HepG2 (cell line): ENCODE measurements at regions not wholly inside any gene's neighbourhood (a gene's known extent, or its start where the extent isn't known, plus 50 kb on each side); places are given as distances from the start of the nearest gene placed in this dataset.
A peak's percentile ranks its signal among the peaks of the same experiment; 100 is the strongest.

Source experiments
- AHR ChIP-seq: IDR thresholded peaks from 2 replicates; pipeline ENCODE4 v1.6.1; 2018; ENCODE audit warnings: missing genetic modification reagents, missing compliant biosample characterization
- CREM ChIP-seq, 2 experiments: sonication (generic) in 1 of 2; formaldehyde crosslinking in 1 of 2; IDR thresholded peaks; 2 replicates each; pipeline versions ENCODE4 v1.4.0 to v1.6.1; 2016 to 2020; ENCODE audit warnings: antibody characterized with exemption in 1 of 2, mild to moderate bottlenecking in 1 of 2, missing genetic modification reagents in 1 of 2
- ELF3 ChIP-seq: IDR thresholded peaks from 2 replicates; pipeline ENCODE4 v1.6.1; 2016; ENCODE audit warnings: missing genetic modification reagents, missing compliant biosample characterization
- FOSL2 ChIP-seq: sonication (generic); formaldehyde crosslinking; IDR thresholded peaks from 2 replicates; pipeline ENCODE4 v1.4.0; 2020; ENCODE audit warnings: missing genetic modification reagents
- FOXA3 ChIP-seq: IDR thresholded peaks from 2 replicates; pipeline ENCODE4 v1.6.1; 2016; ENCODE audit warnings: missing genetic modification reagents, missing compliant biosample characterization
- GATAD2A ChIP-seq: IDR thresholded peaks from 2 replicates; pipeline ENCODE4 v1.6.1; 2016
- HNRNPH1 ChIP-seq: fragments of 200-400 bp; formaldehyde crosslinking; optimal IDR thresholded peaks from 2 replicates; pipeline ENCODE3; 2017; ENCODE audit warnings: mild to moderate bottlenecking, low read depth, low read length
- MED1 ChIP-seq: sonication (generic); formaldehyde crosslinking; IDR thresholded peaks from 2 replicates; pipeline ENCODE4 v1.4.0; 2020; ENCODE audit warnings: missing genetic modification reagents
- MEIS2 ChIP-seq: sonication (generic); formaldehyde crosslinking; IDR thresholded peaks from 2 replicates; pipeline ENCODE4 v1.9.0; 2021; ENCODE audit warnings: mild to moderate bottlenecking, missing genetic modification reagents
- SALL1 ChIP-seq: sonication (generic); formaldehyde crosslinking; IDR thresholded peaks from 2 replicates; pipeline ENCODE4 v1.8.0; 2022; ENCODE audit warnings: mild to moderate bottlenecking, missing genetic modification reagents
- SAP130 ChIP-seq: IDR thresholded peaks from 2 replicates; pipeline ENCODE4 v1.6.1; 2016; ENCODE audit warnings: low read depth
- SCMH1 ChIP-seq: sonication (generic); formaldehyde crosslinking; IDR thresholded peaks from 2 replicates; pipeline ENCODE4 v1.9.0; 2021; ENCODE audit warnings: missing genetic modification reagents, mild to moderate bottlenecking, borderline replicate concordance
- SMC3 ChIP-seq: IDR thresholded peaks from 2 replicates; pipeline ENCODE4 v1.6.1; 2011; ENCODE audit warnings: low read length, improper control_type of control experiment
- SNRNP70 ChIP-seq: fragments of 200-400 bp; formaldehyde crosslinking; IDR thresholded peaks from 2 replicates; pipeline ENCODE4 v1.6.1; 2017; ENCODE audit warnings: mild to moderate bottlenecking, low read depth, low read length, moderate library complexity
- TCF12 ChIP-seq, 2 experiments: fragments of 450-650 bp in 1 of 2; sonication (generic) in 1 of 2; formaldehyde crosslinking in 1 of 2; IDR thresholded peaks; 2 replicates each; pipeline versions ENCODE4 v1.6.1 to v1.8.0; 2017 to 2022; ENCODE audit warnings: antibody characterized with exemption in 1 of 2, mild to moderate bottlenecking in 1 of 2, missing genetic modification reagents in 1 of 2, moderate library complexity in 1 of 2
- THAP11 ChIP-seq: IDR thresholded peaks from 2 replicates; pipeline ENCODE4 v1.6.1; 2016; ENCODE audit warnings: missing biosample characterization, missing genetic modification reagents
- ZBTB21 ChIP-seq: sonication (generic); formaldehyde crosslinking; IDR thresholded peaks from 2 replicates; pipeline ENCODE4 v1.4.0; 2020; ENCODE audit warnings: missing genetic modification reagents
- ZNF121 ChIP-seq: sonication (generic); formaldehyde crosslinking; IDR thresholded peaks from 2 replicates; pipeline ENCODE4 v1.5.0; 2020; ENCODE audit warnings: mild to moderate bottlenecking, missing genetic modification reagents
- ZNF234 ChIP-seq: sonication (generic); formaldehyde crosslinking; conservative IDR thresholded peaks from 2 replicates; pipeline ENCODE4 v1.5.1; 2020; ENCODE audit warnings: mild to moderate bottlenecking, missing genetic modification reagents
- ZNF30 ChIP-seq: sonication (generic); formaldehyde crosslinking; IDR thresholded peaks from 2 replicates; pipeline ENCODE4 v1.5.0; 2020; ENCODE audit warnings: mild to moderate bottlenecking, missing genetic modification reagents
- ZNF354B ChIP-seq: sonication (generic); formaldehyde crosslinking; IDR thresholded peaks from 2 replicates; pipeline ENCODE4 v1.8.0; 2022; ENCODE audit warnings: mild to moderate bottlenecking, missing genetic modification reagents
- ZNF543 ChIP-seq: sonication (generic); formaldehyde crosslinking; IDR thresholded peaks from 2 replicates; pipeline ENCODE4 v1.4.0; 2020; ENCODE audit warnings: mild to moderate bottlenecking, missing genetic modification reagents
- ZNF546 ChIP-seq: sonication (generic); formaldehyde crosslinking; conservative IDR thresholded peaks from 2 replicates; pipeline ENCODE4 v1.8.1; 2023; ENCODE audit warnings: mild to moderate bottlenecking, missing genetic modification reagents
- ZNF768 ChIP-seq: sonication (generic); formaldehyde crosslinking; IDR thresholded peaks from 2 replicates; pipeline ENCODE4 v1.4.0; 2020; ENCODE audit warnings: missing genetic modification reagents
- TF ChIP-seq, protein P1 (sequence below): sonication (generic); formaldehyde crosslinking; IDR thresholded peaks from 2 replicates; pipeline ENCODE4 v1.5.0; 2020; ENCODE audit warnings: mild to moderate bottlenecking, missing genetic modification reagents
- TF ChIP-seq, protein P2 (sequence below): IDR thresholded peaks from 2 replicates; pipeline ENCODE4 v1.6.1; 2016; ENCODE audit warnings: missing compliant biosample characterization, missing genetic modification reagents, borderline replicate concordance
- TF ChIP-seq, protein P3 (sequence below): sonication (generic); formaldehyde crosslinking; IDR thresholded peaks from 2 replicates; pipeline ENCODE4 v1.5.0; 2020; ENCODE audit warnings: mild to moderate bottlenecking, missing genetic modification reagents, moderate library complexity
- TF ChIP-seq, protein P4 (sequence below): sonication (generic); formaldehyde crosslinking; IDR thresholded peaks from 2 replicates; pipeline ENCODE4 v1.8.1; 2023; ENCODE audit warnings: missing genetic modification reagents, mild to moderate bottlenecking, borderline replicate concordance

DNA sequence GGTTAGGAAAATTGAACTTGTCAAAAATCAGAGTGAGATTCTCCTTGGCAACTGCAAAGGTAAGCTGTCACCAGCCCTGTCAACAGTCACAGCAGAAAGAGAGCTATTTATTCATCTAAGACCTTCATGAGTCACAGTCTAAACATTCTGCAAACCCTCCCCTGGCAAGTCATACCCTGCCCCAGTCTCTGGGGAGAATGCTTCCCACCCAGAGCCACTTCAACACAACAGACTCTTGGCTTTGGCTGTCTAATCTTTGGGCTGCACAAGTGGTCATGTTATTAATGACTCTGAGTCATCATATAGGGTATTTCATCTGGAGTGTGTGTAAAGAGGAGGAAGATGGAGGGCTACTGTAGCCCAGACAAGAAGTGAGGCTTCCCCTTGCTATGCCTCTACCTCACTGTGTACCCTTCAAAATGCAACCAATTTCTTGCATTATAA is 153.4 kb downstream of the CCDC34 start (continued):
- TF ChIP-seq, protein P1, sequence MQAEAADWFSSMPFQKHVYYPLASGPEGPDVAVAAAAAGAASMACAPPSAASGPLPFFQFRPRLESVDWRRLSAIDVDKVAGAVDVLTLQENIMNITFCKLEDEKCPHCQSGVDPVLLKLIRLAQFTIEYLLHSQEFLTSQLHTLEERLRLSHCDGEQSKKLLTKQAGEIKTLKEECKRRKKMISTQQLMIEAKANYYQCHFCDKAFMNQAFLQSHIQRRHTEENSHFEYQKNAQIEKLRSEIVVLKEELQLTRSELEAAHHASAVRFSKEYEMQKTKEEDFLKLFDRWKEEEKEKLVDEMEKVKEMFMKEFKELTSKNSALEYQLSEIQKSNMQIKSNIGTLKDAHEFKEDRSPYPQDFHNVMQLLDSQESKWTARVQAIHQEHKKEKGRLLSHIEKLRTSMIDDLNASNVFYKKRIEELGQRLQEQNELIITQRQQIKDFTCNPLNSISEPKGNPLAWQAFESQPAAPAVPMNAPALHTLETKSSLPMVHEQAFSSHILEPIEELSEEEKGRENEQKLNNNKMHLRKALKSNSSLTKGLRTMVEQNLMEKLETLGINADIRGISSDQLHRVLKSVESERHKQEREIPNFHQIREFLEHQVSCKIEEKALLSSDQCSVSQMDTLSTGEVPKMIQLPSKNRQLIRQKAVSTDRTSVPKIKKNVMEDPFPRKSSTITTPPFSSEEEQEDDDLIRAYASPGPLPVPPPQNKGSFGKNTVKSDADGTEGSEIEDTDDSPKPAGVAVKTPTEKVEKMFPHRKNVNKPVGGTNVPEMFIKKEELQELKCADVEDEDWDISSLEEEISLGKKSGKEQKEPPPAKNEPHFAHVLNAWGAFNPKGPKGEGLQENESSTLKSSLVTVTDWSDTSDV: no peak
- TF ChIP-seq ZNF121 (CRISPR knock-in tag) (no peak), CREM (IDR thresholded peaks at IDR 0.05) (no peak), CREM (CRISPR knock-in tag; IDR thresholded peaks at IDR 0.05) (no peak), ZNF546 (CRISPR knock-in tag) (no peak), MED1 (no peak), ZNF234 (no peak), SALL1 (CRISPR knock-in tag) (0 out of 2 replicates have a peak, but pooled peaks have one; percentile 10), SAP130 (CRISPR knock-in tag) (peak; percentile 24; the same call in 1 of the 2 replicates), HNRNPH1 (no peak), MEIS2 (0 out of 2 replicates have a peak, but pooled peaks have one; percentile 31), SMC3 (no peak), ELF3 (0 out of 2 replicates have a peak, but pooled peaks have one; percentile 38), ZNF543 (no peak), AHR (CRISPR knock-in tag) (no peak), FOXA3 (CRISPR knock-in tag) (peak; percentile 45; the same call in 1 of the 2 replicates), FOSL2 (CRISPR knock-in tag) (peak; percentile 90), ZNF768 (no peak), ZNF30 (CRISPR knock-in tag) (no peak), GATAD2A (CRISPR knock-in tag) (0 out of 2 replicates have a peak, but pooled peaks have one; percentile 28), SNRNP70 (no peak), ZNF354B (CRISPR knock-in tag) (no peak), TCF12 (IDR thresholded peaks at IDR 0.05) (no peak), TCF12 (CRISPR knock-in tag; IDR thresholded peaks at IDR 0.05) (no peak), THAP11 (CRISPR knock-in tag) (no peak), ZBTB21 (no peak), SCMH1 (no peak)
- TF ChIP-seq, protein P2, sequence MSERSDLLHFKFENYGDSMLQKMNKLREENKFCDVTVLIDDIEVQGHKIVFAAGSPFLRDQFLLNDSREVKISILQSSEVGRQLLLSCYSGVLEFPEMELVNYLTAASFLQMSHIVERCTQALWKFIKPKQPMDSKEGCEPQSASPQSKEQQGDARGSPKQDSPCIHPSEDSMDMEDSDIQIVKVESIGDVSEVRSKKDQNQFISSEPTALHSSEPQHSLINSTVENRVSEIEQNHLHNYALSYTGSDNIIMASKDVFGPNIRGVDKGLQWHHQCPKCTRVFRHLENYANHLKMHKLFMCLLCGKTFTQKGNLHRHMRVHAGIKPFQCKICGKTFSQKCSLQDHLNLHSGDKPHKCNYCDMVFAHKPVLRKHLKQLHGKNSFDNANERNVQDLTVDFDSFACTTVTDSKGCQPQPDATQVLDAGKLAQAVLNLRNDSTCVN (CRISPR knock-in tag): no peak
- TF ChIP-seq, protein P3, sequence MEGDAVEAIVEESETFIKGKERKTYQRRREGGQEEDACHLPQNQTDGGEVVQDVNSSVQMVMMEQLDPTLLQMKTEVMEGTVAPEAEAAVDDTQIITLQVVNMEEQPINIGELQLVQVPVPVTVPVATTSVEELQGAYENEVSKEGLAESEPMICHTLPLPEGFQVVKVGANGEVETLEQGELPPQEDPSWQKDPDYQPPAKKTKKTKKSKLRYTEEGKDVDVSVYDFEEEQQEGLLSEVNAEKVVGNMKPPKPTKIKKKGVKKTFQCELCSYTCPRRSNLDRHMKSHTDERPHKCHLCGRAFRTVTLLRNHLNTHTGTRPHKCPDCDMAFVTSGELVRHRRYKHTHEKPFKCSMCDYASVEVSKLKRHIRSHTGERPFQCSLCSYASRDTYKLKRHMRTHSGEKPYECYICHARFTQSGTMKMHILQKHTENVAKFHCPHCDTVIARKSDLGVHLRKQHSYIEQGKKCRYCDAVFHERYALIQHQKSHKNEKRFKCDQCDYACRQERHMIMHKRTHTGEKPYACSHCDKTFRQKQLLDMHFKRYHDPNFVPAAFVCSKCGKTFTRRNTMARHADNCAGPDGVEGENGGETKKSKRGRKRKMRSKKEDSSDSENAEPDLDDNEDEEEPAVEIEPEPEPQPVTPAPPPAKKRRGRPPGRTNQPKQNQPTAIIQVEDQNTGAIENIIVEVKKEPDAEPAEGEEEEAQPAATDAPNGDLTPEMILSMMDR (CRISPR knock-in tag): no peak
- TF ChIP-seq, protein P4, sequence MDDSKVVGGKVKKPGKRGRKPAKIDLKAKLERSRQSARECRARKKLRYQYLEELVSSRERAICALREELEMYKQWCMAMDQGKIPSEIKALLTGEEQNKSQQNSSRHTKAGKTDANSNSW (CRISPR knock-in tag): no peak
